ENCODE measurements at regions not wholly inside any gene's neighbourhood (a gene's known extent, or its start where the extent isn't known, plus 50 kb on each side); places are given as distances from the start of the nearest gene placed in this dataset.

- no peak overlapping the region for H3K4me3 ChIP-seq (ENCODE audit: low read depth, low read length)
- Mint-ChIP-seq H3K27ac (ENCODE audit: unreplicated experiment) (no peak overlapping the region), H3K36me3 (ENCODE audit: insufficient read depth, unreplicated experiment) (no peaks in the 10 kb centered on the region), H3K4me3 (ENCODE audit: unreplicated experiment) (no peak overlapping the region), H3K27me3 (ENCODE audit: insufficient read depth, unreplicated experiment) (peaks cover 3% of the 10 kb centered on the region), H3K9me3 (ENCODE audit: unreplicated experiment) (no peaks in the 10 kb centered on the region), H3K4me1 (ENCODE audit: low read depth, unreplicated experiment) (no peaks in the 10 kb centered on the region)
- no peaks in the 10 kb centered on the region for H3K27me3 ChIP-seq (replicated peaks; ENCODE audit: control insufficient read depth, insufficient read depth, low read length)
- H3K4me1 ChIP-seq, result no peaks in the 10 kb centered on the region
- ChIA-PET CTCF (no interaction called here), POLR2A (no interaction called here)
- intact Hi-C loops (cut with micrococcal nuclease; ENCODE audit: unreplicated experiment), result no loop called here
- no peaks in the 10 kb centered on the region for H3K36me3 ChIP-seq (ENCODE audit: control insufficient read depth, insufficient read depth, low read length)
- no peak for TF ChIP-seq CTCF (IDR thresholded peaks at IDR 0.05; ENCODE audit: insufficient read depth in 1 of 2, low read depth in 1 of 2, low read length in 1 of 2, severe bottlenecking in 1 of 2, unreplicated experiment in 1 of 2)
- BruUV-seq (replicated peaks), result no TSS peak
- DNase-seq, result no peak
- no peaks in the 10 kb centered on the region for H3K9me3 ChIP-seq
Measured at GRCh38 chr2:138871312-138871711, 91.1 kb upstream of the NXPH2 start.

DNA sequence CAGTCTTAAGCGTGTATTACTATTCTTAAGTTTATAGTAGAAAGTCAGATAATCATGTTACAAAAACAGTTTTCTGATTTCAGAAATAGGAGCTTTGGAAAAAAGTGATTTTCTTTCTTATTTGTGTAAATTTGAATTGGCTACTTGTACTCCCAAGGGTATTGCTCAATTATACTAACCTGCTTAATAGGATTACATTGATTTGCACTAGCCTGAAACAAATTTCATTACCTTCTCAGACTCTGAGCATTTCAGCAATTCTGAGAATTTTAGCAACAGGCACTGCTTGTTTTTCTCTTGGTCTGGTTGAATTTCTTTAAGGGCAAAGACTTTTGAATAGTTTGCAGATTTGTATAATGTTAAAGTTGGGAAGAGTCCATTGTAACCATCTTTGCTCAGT, 87.2 kb upstream of the NXPH2 start:
- intact Hi-C loops (cut with micrococcal nuclease; ENCODE audit: unreplicated experiment), result no loop called here
- no TSS peak for BruUV-seq (replicated peaks)
- no peaks in the 10 kb centered on the region for H3K9me3 ChIP-seq
- no peaks in the 10 kb centered on the region for H3K27me3 ChIP-seq (replicated peaks; ENCODE audit: control insufficient read depth, insufficient read depth, low read length)
- CTCF ChIA-PET, result no interaction called here
- Mint-ChIP-seq H3K9me3 (ENCODE audit: unreplicated experiment) (no peaks in the 10 kb centered on the region), H3K27ac (ENCODE audit: unreplicated experiment) (no peak overlapping the region), H3K27me3 (ENCODE audit: insufficient read depth, unreplicated experiment) (peaks cover 3% of the 10 kb centered on the region), H3K36me3 (ENCODE audit: insufficient read depth, unreplicated experiment) (no peaks in the 10 kb centered on the region), H3K4me1 (ENCODE audit: low read depth, unreplicated experiment) (no peaks in the 10 kb centered on the region), H3K4me3 (ENCODE audit: unreplicated experiment) (no peak overlapping the region)
- no peaks in the 10 kb centered on the region for H3K4me1 ChIP-seq
- POLR2A ChIA-PET, result no interaction called here
- H3K4me3 ChIP-seq (ENCODE audit: low read depth, low read length), result no peak overlapping the region
- no peaks in the 10 kb centered on the region for H3K36me3 ChIP-seq (ENCODE audit: control insufficient read depth, insufficient read depth, low read length)
- no peak for DNase-seq
- no peak for TF ChIP-seq CTCF (IDR thresholded peaks at IDR 0.05; ENCODE audit: insufficient read depth in 1 of 2, low read depth in 1 of 2, low read length in 1 of 2, severe bottlenecking in 1 of 2, unreplicated experiment in 1 of 2)

- intact Hi-C loops (cut with micrococcal nuclease; ENCODE audit: unreplicated experiment), result no loop called here
- H3K36me3 ChIP-seq (ENCODE audit: control insufficient read depth, insufficient read depth, low read length), result no peaks in the 10 kb centered on the region
- no peak overlapping the region for H3K4me3 ChIP-seq (ENCODE audit: low read depth, low read length)
- BruUV-seq (replicated peaks), result no TSS peak
- Mint-ChIP-seq H3K36me3 (ENCODE audit: insufficient read depth, unreplicated experiment) (no peaks in the 10 kb centered on the region), H3K27me3 (ENCODE audit: insufficient read depth, unreplicated experiment) (peaks cover 3% of the 10 kb centered on the region), H3K4me3 (ENCODE audit: unreplicated experiment) (no peak overlapping the region), H3K9me3 (ENCODE audit: unreplicated experiment) (no peaks in the 10 kb centered on the region), H3K27ac (ENCODE audit: unreplicated experiment) (no peak overlapping the region), H3K4me1 (ENCODE audit: low read depth, unreplicated experiment) (no peaks in the 10 kb centered on the region)
- no peak for DNase-seq
- TF ChIP-seq CTCF (IDR thresholded peaks at IDR 0.05; ENCODE audit: insufficient read depth in 1 of 2, low read depth in 1 of 2, low read length in 1 of 2, severe bottlenecking in 1 of 2, unreplicated experiment in 1 of 2), result no peak
- POLR2A ChIA-PET, result no interaction called here
- H3K27me3 ChIP-seq (replicated peaks; ENCODE audit: control insufficient read depth, insufficient read depth, low read length), result no peaks in the 10 kb centered on the region
- CTCF ChIA-PET, result no interaction called here
- no peaks in the 10 kb centered on the region for H3K4me1 ChIP-seq
- no peaks in the 10 kb centered on the region for H3K9me3 ChIP-seq
Measured at GRCh38 chr2:138866797-138867196, 86.6 kb upstream of the NXPH2 start.

Data from Caco-2 (cell line).